ENCODE measurements at regions not wholly inside any gene's neighbourhood (a gene's known extent, or its start where the extent isn't known, plus 50 kb on each side); places are given as distances from the start of the nearest gene placed in this dataset.
"Not testable (repeated sequence)": the region's sequence is repeated elsewhere in the genome, so short reads cannot be mapped to it uniquely, and the experiment has no call there.

- Histone ChIP-seq H3K9ac (ENCODE audit: insufficient read depth, low read length) (no peak overlapping the region), H3K4me1 (ENCODE audit: control insufficient read depth, extremely low read depth, insufficient read depth, low read length) (no peaks in the 10 kb centered on the region), H4K20me1 (ENCODE audit: control insufficient read depth, extremely low read depth, insufficient read depth, low read length) (no peaks in the 10 kb centered on the region), H2AFZ (ENCODE audit: low read length) (no peak overlapping the region), H3K79me2 (ENCODE audit: control insufficient read depth, insufficient read depth, low read length) (no peaks in the 10 kb centered on the region), H3K4me3 (replicated peaks in 1 of 4; ENCODE audit: control extremely low read depth in 1 of 4, insufficient read depth in 1 of 4, low read depth in 3 of 4, low read length in 4 of 4) (no peak overlapping the region), H3K4me2 (ENCODE audit: extremely low read depth, insufficient read depth, low read length) (no peak overlapping the region), H3K36me3 (ENCODE audit: control insufficient read depth, insufficient read depth, low read length) (no peaks in the 10 kb centered on the region), H3K27ac (ENCODE audit: insufficient read depth, low read length) (no peak overlapping the region), H3K27me3 (ENCODE audit: control insufficient read depth, insufficient read depth, low read length) (no peaks in the 10 kb centered on the region), H3K9me3 (ENCODE audit: control insufficient read depth, insufficient read depth, low read depth, low read length) (no peaks in the 10 kb centered on the region)
- TF ChIP-seq EZH2 (IDR thresholded peaks at IDR 0.05; ENCODE audit: low read length, missing control alignments) = no peak
- no peak for TF ChIP-seq CTCF (conservative IDR thresholded peaks at IDR 0.05 in 1 of 2, IDR thresholded peaks at IDR 0.05 in 1 of 2; ENCODE audit: low read depth in 1 of 2, low read length in 2 of 2)
- no peak for DNase-seq (ENCODE audit: low read depth in 2 of 2)
Observed at GRCh38 chr18:78799382-78800089, 180.1 kb upstream of the SALL3 start.

- not testable (repeated sequence) for H3K79me2 ChIP-seq (ENCODE audit: control insufficient read depth, insufficient read depth, low read length); H2AFZ ChIP-seq (ENCODE audit: low read length); DNase-seq (ENCODE audit: low read depth in 2 of 2); H3K4me3 ChIP-seq (replicated peaks in 1 of 4; ENCODE audit: control extremely low read depth in 1 of 4, insufficient read depth in 1 of 4, low read depth in 3 of 4, low read length in 4 of 4); H3K27ac ChIP-seq (ENCODE audit: insufficient read depth, low read length); H3K4me1 ChIP-seq (ENCODE audit: control insufficient read depth, extremely low read depth, insufficient read depth, low read length); H4K20me1 ChIP-seq (ENCODE audit: control insufficient read depth, extremely low read depth, insufficient read depth, low read length); H3K9me3 ChIP-seq (ENCODE audit: control insufficient read depth, insufficient read depth, low read depth, low read length); H3K27me3 ChIP-seq (ENCODE audit: control insufficient read depth, insufficient read depth, low read length); H3K4me2 ChIP-seq (ENCODE audit: extremely low read depth, insufficient read depth, low read length); H3K36me3 ChIP-seq (ENCODE audit: control insufficient read depth, insufficient read depth, low read length); H3K9ac ChIP-seq (ENCODE audit: insufficient read depth, low read length)
Observed at GRCh38 chr18:78800102-78800851, 179.3 kb upstream of the SALL3 start.

GRCh38 chr18:78801011-78801410, 178.6 kb upstream of the SALL3 start:
- H4K20me1 ChIP-seq (ENCODE audit: control insufficient read depth, extremely low read depth, insufficient read depth, low read length) = no peaks in the 10 kb centered on the region
- no peaks in the 10 kb centered on the region for H3K4me1 ChIP-seq (ENCODE audit: control insufficient read depth, extremely low read depth, insufficient read depth, low read length)
- no peaks in the 10 kb centered on the region for H3K36me3 ChIP-seq (ENCODE audit: control insufficient read depth, insufficient read depth, low read length)
- H3K9ac ChIP-seq (ENCODE audit: insufficient read depth, low read length) = no peak overlapping the region
- H3K27me3 ChIP-seq (ENCODE audit: control insufficient read depth, insufficient read depth, low read length) = no peaks in the 10 kb centered on the region
- no peak overlapping the region for H2AFZ ChIP-seq (ENCODE audit: low read length)
- no peak overlapping the region for H3K27ac ChIP-seq (ENCODE audit: insufficient read depth, low read length)
- no peaks in the 10 kb centered on the region for H3K9me3 ChIP-seq (ENCODE audit: control insufficient read depth, insufficient read depth, low read depth, low read length)
- no peak overlapping the region for H3K4me2 ChIP-seq (ENCODE audit: extremely low read depth, insufficient read depth, low read length)
- TF ChIP-seq EZH2 (IDR thresholded peaks at IDR 0.05; ENCODE audit: low read length, missing control alignments) = no peak
- no peak for TF ChIP-seq CTCF (conservative IDR thresholded peaks at IDR 0.05 in 1 of 2, IDR thresholded peaks at IDR 0.05 in 1 of 2; ENCODE audit: low read depth in 1 of 2, low read length in 2 of 2)
- H3K79me2 ChIP-seq (ENCODE audit: control insufficient read depth, insufficient read depth, low read length) = no peaks in the 10 kb centered on the region
- DNase-seq (ENCODE audit: low read depth in 2 of 2) = no peak
- no peak overlapping the region for H3K4me3 ChIP-seq (replicated peaks in 1 of 4; ENCODE audit: control extremely low read depth in 1 of 4, insufficient read depth in 1 of 4, low read depth in 3 of 4, low read length in 4 of 4)

Measured in fibroblast of lung (primary cell).